OCI-LY3 (cell line): ENCODE measurements at regions not wholly inside any gene's neighbourhood (a gene's known extent, or its start where the extent isn't known, plus 50 kb on each side); places are given as distances from the start of the nearest gene placed in this dataset.

Source experiments
- H2AFZ ChIP-seq: fragments of 200-600, 300-600 bp; shearing (Covaris generic); 2 replicates; pipeline ENCODE4 v1.6.0; 2014; ENCODE audit warnings: antibody characterized with exemption, low read depth, low read length
- H3K27ac ChIP-seq: fragments of 200-600, 300-600 bp; sonication (generic); 2 replicates; pipeline ENCODE4 v1.5.1; 2014; ENCODE audit warnings: mild to moderate bottlenecking, low read length, moderate library complexity, mixed read lengths
- H3K27me3 ChIP-seq: fragments of 200-600, 300-600 bp; sonication (generic); 2 replicates; pipeline ENCODE4 v1.6.1; 2014; ENCODE audit warnings: low read depth, low read length, mixed read lengths
- H3K36me3 ChIP-seq: fragments of 200-600, 300-600 bp; sonication (generic); replicated peaks from 2 replicates; pipeline ENCODE3; 2014; ENCODE audit warnings: low read depth, low read length, mixed read lengths
- H3K4me1 ChIP-seq: fragments of 300-600, 200-600 bp; sonication (generic); 2 replicates; pipeline ENCODE4 v1.6.1; 2014; ENCODE audit warnings: low read length, mixed read lengths
- H3K4me2 ChIP-seq: fragments of 200-600, 300-600 bp; sonication (generic); 2 replicates; pipeline ENCODE4 v1.6.1; 2014; ENCODE audit warnings: low read length, mixed read lengths
- H3K4me3 ChIP-seq: fragments of 300-600, 200-600 bp; sonication (generic); 2 replicates; pipeline ENCODE4 v1.5.1; 2014; ENCODE audit warnings: antibody characterized with exemption, mild to moderate bottlenecking, low read length, moderate library complexity
- H3K79me2 ChIP-seq: fragments of 300-600, 200-600 bp; shearing (Covaris generic); 2 replicates; pipeline ENCODE4 v1.6.1; 2014; ENCODE audit warnings: mild to moderate bottlenecking, low read length, mixed read lengths
- H3K9ac ChIP-seq: fragments of 300-600, 200-600 bp; shearing (Covaris generic); 2 replicates; pipeline ENCODE4 v1.6.0; 2014; ENCODE audit warnings: mild to moderate bottlenecking, low read length, moderate library complexity
- H3K9me3 ChIP-seq: fragments of 200-600, 300-600 bp; shearing (Covaris generic); 2 replicates; pipeline ENCODE4 v1.6.1; 2014; ENCODE audit warnings: low read length, mixed read lengths; ENCODE audit not compliant: insufficient read depth
- H4K20me1 ChIP-seq: fragments of 200-600, 300-600 bp; sonication (generic); 2 replicates; pipeline ENCODE4 v1.6.1; 2016; ENCODE audit warnings: low read length, mixed read lengths; ENCODE audit not compliant: insufficient read depth
- CTCF ChIP-seq: fragments of 200-600, 300-600 bp; sonication (generic); IDR thresholded peaks from 2 replicates; pipeline ENCODE4 v1.5.1; 2014; ENCODE audit warnings: antibody characterized with exemption, low read length, low read depth
- EZH2phosphoT487 ChIP-seq: fragments of 200-600 bp; shearing (Covaris generic); IDR thresholded peaks from 2 replicates; pipeline ENCODE4 v1.6.1; 2018; ENCODE audit warnings: antibody characterized with exemption, mixed run types, low read depth

GRCh38 chr3:164250923-164251322, 827.4 kb downstream of the SI start:
- Histone ChIP-seq H3K9ac (no peak overlapping the region), H2AFZ (no peak overlapping the region)

GRCh38 chr3:164236851-164237250, 841.4 kb downstream of the SI start:
- H3K9ac ChIP-seq, result no peak overlapping the region

More at GRCh38 chr3:164250923-164251322, 827.4 kb downstream of the SI start:
- Histone ChIP-seq H3K27me3 (no peaks in the 10 kb centered on the region), H4K20me1 (no peaks in the 10 kb centered on the region), H3K4me1 (no peaks in the 10 kb centered on the region), H3K4me2 (no peak overlapping the region), H3K79me2 (no peaks in the 10 kb centered on the region), H3K9me3 (no peaks in the 10 kb centered on the region), H3K27ac (no peak overlapping the region), H3K4me3 (no peak overlapping the region), H3K36me3 (no peaks in the 10 kb centered on the region)
- TF ChIP-seq EZH2phosphoT487 (no peak), CTCF (no peak; the same call in 1 of the 2 replicates)

GRCh38 chr3:164235289-164236028, 842.8 kb downstream of the SI start:
- Histone ChIP-seq H3K79me2 (no peaks in the 10 kb centered on the region), H3K36me3 (no peaks in the 10 kb centered on the region), H3K4me3 (no peak overlapping the region), H3K27ac (no peak overlapping the region), H3K9ac (no peak overlapping the region), H3K4me2 (no peak overlapping the region), H4K20me1 (no peaks in the 10 kb centered on the region), H3K27me3 (no peaks in the 10 kb centered on the region), H2AFZ (no peak overlapping the region), H3K4me1 (no peaks in the 10 kb centered on the region), H3K9me3 (no peaks in the 10 kb centered on the region)
- TF ChIP-seq CTCF (no peak), EZH2phosphoT487 (no peak)

More at GRCh38 chr3:164236851-164237250, 841.4 kb downstream of the SI start:
- Histone ChIP-seq H4K20me1 (no peaks in the 10 kb centered on the region), H3K27me3 (no peaks in the 10 kb centered on the region), H3K4me2 (no peak overlapping the region), H3K4me1 (no peaks in the 10 kb centered on the region), H3K9me3 (no peaks in the 10 kb centered on the region), H3K36me3 (no peaks in the 10 kb centered on the region), H3K4me3 (no peak overlapping the region), H3K27ac (no peak overlapping the region), H2AFZ (no peak overlapping the region), H3K79me2 (no peaks in the 10 kb centered on the region)
- TF ChIP-seq CTCF (no peak), EZH2phosphoT487 (no peak)

GRCh38 chr3:164233951-164234350, 844.3 kb downstream of the SI start:
- no peak overlapping the region for H2AFZ ChIP-seq
- no peaks in the 10 kb centered on the region for H3K9me3 ChIP-seq
- TF ChIP-seq EZH2phosphoT487, result no peak
- TF ChIP-seq CTCF, result no peak
- H3K27me3 ChIP-seq, result no peaks in the 10 kb centered on the region
- no peaks in the 10 kb centered on the region for H3K4me1 ChIP-seq
- H3K4me2 ChIP-seq, result no peak overlapping the region
- no peak overlapping the region for H3K27ac ChIP-seq
- no peak overlapping the region for H3K9ac ChIP-seq
- H3K4me3 ChIP-seq, result no peak overlapping the region
- no peaks in the 10 kb centered on the region for H3K36me3 ChIP-seq
- H4K20me1 ChIP-seq, result no peaks in the 10 kb centered on the region
- H3K79me2 ChIP-seq, result no peaks in the 10 kb centered on the region
